NCI-H2171 (cell line): ENCODE measurements at regions not wholly inside any gene's neighbourhood (a gene's known extent, or its start where the extent isn't known, plus 50 kb on each side); places are given as distances from the start of the nearest gene placed in this dataset.

ENCODE experiments used
- DNase-seq: peaks from one replicate; lab custom pipeline; 2025; lab: John Stamatoyannopoulos, UW

GRCh38 chr5:141747152-141748141, 65.4 kb upstream of the ARAP3 start:
- DNase-seq = peak; percentile 76

- no peak for DNase-seq
These were observed 64.4 kb upstream of the ARAP3 start for GRCh38 chr5:141746395-141746794.

GRCh38 chr5:141745390-141745789, 63.4 kb upstream of the ARAP3 start:
- no peak for DNase-seq

DNA sequence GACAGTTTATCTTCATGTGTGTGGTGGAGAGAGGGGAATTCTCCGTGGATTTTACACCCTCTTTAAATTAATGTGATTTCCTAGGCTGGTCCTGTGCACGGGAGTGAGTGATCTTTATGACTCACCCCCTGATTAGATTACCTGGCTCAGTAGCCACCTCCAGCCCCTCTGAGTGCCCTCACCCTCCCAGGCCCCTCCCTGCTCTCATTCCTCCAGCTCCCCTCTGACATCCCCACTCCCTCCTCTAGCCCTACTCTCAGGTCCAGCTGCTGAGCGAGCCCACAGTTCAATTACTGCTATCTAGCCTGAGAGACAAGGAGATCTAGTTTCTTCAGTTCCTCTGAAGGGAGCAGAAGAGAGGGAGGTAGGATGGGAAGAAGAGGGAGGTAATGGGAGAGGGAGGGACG, 61.8 kb upstream of the ARAP3 start:
- no peak for DNase-seq

DNA sequence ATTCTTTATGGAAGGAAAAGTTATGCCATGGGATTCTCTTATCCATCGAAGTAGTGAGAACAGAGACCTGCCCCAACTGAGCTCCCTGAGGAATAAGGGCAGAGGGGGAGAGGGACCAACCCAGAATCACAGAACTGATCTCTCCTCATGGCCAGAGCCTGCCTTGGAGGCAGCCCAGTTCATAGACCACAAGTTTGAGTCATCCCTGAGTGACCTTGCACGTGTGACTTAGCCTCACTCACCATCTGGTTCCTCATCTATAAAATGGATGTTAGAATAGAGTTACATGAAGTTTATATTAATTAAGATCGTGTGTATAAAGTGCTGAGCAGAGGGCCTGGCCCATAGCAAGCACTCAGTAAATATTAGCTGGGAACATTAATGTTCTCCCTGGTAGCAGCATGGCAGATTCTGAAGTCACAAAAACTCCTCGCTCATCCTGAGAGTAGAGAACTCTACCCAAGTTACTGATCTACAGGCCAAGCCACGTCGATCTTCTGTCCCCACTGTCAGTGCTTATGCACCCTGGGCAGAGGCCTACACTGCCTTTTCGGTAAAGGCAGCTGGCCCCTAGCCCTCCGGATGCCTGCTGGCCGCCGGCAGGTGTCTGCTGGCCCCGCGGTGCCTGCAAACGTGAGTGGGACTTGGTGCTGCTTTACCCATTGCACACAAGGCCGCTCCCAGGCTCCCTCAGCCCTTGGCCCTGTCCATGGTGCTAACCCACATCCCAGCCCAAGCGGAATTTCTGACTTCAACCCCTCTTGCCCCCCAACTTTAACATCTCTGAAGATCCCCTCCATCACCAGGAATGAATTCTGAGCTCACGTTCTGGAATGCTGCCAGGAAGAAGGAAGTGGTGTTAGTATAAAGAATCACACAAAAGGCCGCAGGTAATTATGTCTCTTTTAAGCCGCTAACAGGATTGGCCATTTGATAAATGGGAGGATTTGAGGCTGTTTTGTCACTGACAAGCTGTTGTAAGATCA, 61.1 kb upstream of the ARAP3 start:
- DNase-seq = no peak

DNA sequence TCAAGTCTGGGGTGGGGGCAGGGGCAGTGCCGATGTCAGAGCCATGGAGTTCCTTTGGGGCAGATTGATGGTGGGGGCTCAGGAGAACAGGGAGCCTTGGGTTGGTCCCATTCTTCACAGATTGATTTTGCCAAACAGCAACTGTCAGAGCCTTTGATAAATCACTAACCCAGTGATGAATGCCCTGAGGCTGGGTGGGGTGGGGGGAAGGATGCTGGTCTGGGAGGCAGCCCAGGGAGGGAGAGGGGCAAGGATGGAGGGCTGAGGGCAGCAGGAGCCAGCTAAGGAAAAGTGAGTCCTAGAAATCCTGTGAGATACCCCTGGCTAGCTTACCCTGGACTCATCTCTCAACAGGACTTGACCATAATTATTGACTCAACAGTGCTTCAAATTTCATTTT, 60.1 kb upstream of the ARAP3 start:
- no peak for DNase-seq

DNA sequence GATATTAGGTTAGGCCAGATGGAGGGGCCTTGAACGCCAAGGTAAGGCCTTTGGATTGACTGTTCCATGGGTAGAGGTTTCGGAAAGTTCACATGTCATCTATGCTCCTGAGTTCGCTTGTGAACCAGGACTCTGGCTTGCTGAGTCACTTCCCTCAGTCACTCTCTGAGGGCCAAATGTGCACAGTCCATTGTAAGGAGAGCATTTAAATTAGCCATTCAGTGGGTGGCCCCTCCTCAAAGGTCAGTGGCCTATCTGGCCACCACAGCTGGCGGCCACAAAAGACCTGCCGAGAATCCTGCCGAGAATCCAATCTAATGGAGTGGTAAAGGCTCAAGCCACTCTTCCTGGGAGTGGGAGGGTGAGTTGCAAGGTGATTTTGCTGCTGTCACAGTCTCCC, 58.9 kb upstream of the ARAP3 start:
- DNase-seq = no peak

DNA sequence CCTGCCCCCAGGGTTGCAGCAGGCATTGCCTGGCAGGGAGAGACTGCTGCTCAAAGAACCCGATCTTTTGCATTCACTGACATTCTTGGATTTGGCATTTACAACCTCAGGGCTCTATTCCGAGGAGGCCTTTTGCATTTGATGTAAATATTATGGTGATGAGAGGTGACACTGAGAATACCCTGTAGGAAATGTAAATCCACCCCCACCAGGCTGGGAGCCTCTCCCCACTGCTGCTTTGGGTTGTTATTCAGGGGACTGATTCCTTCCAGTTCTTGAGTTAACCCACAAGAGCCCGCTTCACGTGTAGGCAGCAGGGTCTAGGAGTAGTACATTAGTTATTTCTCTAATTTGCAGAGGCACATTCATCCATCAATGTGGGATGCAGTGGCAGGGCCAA, 55.5 kb upstream of the ARAP3 start:
- DNase-seq = no peak

DNA sequence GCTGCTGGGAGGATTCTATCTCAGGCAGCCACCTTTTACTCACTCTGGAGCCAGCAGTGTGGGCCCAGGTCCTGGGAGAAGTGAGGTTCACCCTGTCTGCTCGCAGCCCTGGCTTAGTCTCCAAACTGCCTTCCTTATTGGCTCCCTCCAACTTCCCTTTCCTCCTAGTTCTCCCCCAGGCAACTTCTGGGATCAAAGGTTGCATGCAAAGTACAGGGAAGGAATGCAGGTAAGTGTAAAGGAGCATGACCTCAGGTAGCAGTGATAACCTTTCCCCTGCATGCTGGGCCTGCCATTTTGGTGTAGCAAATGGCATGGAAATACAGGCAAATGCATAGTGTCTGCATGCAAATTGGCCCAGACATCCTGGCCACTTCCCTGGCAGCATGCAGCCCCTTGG, 53.8 kb upstream of the ARAP3 start:
- DNase-seq = no peak

DNA sequence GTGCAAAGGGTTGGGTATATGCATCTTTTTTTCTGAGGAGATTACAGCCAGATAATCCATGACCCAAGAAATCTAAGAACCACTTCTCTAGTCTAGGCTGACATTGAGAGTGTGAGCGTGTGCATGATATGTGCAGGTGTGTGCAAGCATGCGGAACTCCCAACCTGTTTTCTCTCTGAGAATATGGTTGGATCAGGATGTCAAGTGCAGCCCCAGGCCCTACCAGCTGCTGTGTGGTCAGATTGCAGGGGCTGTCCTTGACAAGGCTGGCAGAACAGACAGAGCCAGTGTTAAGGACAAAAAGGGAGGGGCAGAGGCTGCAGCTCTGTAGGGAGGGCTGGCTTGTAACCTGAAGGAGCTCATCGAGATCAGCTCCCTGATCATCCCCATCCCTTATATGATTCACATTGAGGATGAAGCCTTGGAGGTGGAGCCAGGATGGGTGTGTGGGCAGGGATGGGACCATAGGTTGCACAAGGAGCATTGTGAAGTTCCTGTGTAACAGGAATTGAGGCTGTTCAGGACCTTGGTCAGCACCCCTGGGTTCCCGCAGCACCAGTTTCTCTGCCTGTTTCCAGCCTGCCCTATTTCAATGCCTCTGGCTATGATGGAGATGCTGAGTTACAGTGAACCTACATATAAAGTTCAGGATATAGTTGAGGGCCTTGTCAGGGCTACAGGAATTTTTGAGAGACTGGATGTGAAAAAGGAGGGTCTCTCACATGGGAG, 52.6 kb upstream of the ARAP3 start:
- DNase-seq = no peak

DNA sequence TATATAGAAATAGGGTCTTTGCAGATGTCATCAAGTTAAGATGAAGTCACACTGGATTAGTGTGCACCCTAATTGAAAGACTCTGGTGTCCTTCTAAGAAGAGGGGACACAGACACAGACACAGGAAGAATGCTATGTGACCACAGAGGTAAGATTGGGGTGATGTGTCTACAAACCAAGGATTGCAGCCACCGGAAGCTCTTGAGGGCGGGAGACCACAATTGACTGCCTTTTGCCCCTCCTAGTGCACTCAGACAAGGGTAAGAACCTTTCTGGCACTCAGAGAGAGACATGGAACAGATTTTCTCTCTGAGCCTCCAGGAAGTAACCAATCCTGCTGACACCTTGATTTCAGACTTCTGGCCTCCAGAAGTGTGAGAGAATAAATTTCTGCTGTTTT, 51.2 kb upstream of the ARAP3 start:
- no peak for DNase-seq

DNA sequence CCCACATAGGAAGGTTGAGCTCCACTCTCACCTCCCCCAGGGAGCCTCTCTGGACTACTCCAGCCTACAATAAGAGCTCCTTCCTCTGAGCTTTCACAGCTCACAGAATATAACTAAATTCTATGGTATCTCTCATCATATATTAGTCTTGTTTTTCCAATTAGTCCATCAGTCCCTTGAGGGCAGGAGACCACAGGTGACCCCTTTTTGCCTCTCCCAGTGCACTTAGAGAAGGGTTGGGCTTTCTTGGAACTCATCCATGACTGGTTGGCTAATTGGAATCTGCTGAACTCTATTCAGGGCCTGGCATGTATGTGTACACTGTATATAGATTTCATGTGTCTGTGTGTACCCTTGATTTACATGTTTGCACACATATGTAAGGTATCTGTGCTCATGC, 50.4 kb upstream of the ARAP3 start:
- no peak for DNase-seq
